ENCODE measurements at regions not wholly inside any gene's neighbourhood (a gene's known extent, or its start where the extent isn't known, plus 50 kb on each side); places are given as distances from the start of the nearest gene placed in this dataset.

DNA sequence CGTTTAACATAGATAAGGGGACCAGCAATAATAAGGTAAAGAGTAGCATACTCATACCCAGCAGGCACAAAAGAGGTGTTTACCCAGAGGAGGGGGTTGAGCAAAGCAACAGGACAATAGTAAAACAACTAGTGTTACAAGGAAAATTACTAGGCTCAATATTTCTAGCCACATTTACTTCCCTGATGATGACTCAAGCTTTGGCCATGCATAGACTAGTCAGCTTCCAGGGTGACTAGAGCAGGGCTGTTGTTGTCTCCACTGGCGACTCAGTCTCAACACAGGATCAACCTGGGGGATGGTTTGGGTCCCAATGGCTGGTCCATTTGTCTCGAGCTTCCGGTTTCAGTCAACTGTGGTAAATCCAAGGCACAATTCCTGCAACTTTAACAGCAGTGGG is 217.7 kb upstream of the KCND2 start:
- TF ChIP-seq CREB1 (CRISPR knock-in tag; IDR thresholded peaks at IDR 0.05; ENCODE audit: low read depth) (no peak), EZH2 (IDR thresholded peaks at IDR 0.05; ENCODE audit: low read depth, unreplicated experiment) (no peak), EZH2phosphoT487 (IDR thresholded peaks at IDR 0.05; ENCODE audit: unreplicated experiment) (no peak)
- TF ChIP-seq, protein P1, sequence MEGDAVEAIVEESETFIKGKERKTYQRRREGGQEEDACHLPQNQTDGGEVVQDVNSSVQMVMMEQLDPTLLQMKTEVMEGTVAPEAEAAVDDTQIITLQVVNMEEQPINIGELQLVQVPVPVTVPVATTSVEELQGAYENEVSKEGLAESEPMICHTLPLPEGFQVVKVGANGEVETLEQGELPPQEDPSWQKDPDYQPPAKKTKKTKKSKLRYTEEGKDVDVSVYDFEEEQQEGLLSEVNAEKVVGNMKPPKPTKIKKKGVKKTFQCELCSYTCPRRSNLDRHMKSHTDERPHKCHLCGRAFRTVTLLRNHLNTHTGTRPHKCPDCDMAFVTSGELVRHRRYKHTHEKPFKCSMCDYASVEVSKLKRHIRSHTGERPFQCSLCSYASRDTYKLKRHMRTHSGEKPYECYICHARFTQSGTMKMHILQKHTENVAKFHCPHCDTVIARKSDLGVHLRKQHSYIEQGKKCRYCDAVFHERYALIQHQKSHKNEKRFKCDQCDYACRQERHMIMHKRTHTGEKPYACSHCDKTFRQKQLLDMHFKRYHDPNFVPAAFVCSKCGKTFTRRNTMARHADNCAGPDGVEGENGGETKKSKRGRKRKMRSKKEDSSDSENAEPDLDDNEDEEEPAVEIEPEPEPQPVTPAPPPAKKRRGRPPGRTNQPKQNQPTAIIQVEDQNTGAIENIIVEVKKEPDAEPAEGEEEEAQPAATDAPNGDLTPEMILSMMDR (conservative IDR thresholded peaks at IDR 0.05; ENCODE audit: low read depth in 2 of 2) = no peak

Data from GM23338 (cell line).